Right kidney (tissue), 1 donor: ENCODE measurements at regions not wholly inside any gene's neighbourhood (a gene's known extent, or its start where the extent isn't known, plus 50 kb on each side); places are given as distances from the start of the nearest gene placed in this dataset.

Source experiments
- DNase-seq: peaks from one replicate; pipeline ENCODE4 v3.0.0-alpha.2; 2016

DNA sequence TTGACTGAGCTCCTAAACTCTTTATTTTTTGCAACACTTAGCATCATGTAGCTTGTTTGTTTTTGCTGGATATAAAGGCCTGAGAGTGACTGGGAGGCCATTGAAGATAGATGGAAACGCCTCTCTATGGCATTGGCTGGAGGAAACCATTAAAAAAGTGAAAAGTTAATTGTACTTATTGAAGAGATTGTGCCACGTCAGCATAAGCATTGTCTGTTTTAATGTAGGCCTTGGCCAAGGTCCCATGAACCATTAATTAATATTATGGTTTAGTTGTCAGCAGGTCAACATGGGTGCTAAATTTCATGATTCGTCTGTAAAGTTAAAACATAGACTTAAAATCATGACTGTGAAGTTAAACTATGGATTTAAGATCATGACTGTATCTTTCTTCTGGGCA, 178.6 kb downstream of the GATA3 start:
- DNase-seq: no peak

DNA sequence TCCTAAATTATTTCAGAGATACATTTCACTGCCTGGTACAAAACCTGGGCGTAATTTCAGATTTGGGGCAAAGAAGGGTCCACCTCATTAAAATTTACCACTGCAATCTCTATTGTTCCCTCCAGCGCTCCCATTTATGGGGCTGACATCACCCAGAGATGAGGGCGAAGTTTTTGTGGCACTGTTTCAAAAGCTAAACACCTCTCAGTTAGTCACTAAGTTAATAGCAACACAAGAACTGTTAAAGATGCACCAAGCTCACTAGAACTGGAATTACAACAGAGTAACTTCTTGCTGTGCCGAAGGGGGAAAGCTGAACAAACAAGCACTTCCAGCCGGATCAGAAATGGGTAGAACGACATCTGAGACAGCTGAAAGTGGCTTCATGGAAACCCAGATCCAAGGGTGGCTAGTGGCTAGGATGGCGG, 179.4 kb downstream of the GATA3 start:
- no peak for DNase-seq

DNA sequence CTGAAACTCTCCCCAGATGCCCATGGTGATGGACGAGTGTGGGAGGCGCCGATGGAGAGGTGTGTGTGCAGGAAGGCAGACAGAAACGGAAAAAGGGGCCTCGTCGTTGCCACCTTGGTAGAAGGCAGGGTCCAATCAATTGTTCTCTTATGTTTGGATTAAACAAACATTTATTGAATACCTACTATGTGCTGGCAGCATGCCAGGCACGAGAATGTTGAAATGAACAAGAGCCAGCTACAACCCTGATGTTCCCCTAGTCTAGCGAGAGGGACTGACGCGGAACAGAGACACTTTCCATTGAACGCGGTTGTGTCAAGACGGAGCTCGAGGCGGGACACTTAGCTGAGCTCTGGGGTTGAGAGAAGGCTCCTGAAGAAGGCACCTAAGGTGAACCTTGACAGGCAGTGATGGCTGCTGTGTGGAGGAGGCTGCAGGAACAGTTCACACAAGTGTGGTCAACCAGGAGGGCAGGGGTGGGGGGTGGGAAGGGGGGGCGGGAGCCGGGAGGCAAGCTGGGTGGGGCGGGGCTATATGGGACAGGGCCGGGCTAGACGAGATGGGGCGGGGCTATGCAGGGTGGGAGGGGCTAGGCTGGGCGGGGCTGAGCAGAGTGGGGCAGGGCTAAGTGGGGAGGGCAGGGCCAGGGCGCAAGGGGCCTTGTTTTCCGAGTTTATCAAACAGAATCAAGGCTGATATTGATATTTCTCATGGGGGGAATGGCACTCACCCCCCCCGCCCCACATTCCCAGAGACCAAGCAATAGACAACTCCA, 181.0 kb downstream of the GATA3 start:
- no peak for DNase-seq

DNA sequence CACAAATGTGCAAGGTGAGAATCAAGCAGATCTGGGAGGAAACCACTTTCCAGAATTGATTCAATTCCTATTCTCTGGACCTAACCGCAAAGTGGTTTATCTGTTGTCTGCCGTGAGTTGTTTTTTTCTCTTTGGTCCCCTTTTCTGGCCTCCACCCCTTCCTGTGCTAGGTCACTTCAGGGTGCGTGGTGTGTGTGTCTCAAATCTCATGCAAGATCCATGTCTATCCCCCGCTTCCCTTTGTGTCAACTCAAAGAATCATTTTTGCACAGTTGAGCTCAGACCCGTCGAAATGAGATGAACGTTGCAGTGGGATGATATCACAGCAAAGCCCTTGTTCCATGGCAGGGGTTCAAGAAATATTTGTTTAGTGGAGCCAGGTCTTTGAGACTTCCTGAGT, 184.5 kb downstream of the GATA3 start:
- DNase-seq: no peak

DNA sequence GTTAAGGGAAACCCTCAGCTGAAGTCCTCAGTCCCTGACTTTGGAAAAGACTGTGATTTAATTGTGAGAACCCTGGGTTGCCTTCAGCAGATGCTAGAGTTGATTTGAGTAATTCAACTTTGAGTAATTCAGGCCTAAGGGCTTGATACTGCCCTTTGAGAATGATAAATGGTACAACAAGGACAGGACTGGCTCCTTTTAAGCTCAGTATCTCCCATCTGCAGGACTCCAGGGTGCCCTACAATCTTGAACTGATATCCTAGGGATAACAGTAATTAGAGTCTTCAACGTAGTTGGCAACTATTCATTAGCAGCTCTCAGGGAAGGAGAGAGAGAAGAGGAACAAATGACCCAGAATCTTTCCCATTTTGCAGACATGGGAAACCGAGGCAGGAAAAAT, 186.4 kb downstream of the GATA3 start:
- DNase-seq: no peak

DNA sequence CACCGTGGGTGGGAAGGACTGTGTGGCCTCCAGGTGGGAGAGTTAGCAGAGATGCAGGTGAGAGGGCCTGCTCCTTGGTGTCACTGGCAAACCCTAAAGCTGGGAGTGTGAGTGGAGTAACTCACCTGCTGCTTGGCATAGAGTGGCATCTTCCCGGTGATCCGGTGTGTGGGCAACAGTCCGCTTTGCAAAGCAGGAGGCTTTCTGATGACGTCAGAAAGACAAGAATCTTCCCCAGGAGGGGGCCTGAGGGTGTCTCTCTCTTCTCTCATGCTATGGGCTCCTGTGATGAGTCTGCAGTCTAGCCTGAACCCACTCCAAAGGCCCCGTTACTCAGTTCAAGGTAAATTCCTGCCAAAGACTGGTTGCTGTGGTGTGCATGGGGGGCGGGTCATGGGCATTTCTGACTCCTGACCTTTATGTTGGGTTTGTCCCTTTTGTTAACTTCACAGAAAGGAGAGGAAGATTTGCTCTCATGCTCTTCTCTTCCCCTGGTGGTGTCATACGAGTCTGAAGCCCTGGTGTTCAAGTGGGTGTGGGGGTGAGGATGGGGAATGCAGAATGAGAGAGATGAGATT, 187.9 kb downstream of the GATA3 start:
- no peak for DNase-seq

DNA sequence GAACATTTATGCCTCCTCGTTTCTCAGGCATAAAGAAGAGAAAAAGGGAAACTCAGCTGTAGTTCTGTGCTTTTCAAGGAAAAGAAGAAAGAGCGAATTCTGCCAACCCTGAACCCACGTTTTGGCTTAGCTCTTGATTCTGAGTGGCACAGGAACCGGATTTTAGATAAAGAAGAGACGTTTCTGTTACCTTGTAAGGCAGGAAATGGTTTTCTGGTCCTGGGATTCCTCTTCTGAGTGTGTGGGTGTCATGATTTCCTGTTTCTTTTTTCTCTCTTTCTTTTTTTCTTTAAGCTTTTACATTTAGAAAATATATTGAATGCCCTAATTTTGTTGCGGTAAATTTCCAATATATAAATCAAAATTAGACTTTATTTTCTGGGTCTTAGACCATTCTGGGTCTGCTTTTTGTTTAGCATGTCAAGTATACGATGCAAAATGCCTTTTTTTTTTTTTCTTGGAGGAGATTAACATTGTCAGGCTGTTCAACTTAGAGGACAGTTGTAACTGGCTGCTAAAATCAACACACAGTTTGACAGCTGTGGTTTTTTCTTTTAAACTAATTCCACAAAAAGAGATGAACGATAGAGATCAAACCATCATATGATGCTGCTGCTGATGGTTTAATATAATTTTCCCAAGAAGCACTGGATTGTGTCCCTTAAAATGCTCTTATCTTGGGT, 190.8 kb downstream of the GATA3 start:
- no peak for DNase-seq

DNA sequence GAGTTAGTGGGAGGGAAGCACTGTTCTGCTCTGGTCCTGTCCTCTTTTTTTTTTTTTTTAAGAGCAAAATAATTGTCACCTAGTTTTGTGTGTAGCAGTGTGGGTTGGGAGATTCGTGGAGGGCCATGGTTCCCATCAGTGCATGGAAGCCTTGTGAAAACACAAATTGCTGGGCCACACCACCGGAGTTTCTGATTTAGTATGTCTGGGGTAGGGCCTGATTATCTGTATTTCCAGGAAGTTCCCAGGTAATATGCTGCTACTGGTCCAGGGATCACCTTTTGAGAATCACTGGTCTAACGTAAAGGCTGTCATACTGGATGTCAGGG, 191.3 kb downstream of the GATA3 start:
- DNase-seq: no peak

DNA sequence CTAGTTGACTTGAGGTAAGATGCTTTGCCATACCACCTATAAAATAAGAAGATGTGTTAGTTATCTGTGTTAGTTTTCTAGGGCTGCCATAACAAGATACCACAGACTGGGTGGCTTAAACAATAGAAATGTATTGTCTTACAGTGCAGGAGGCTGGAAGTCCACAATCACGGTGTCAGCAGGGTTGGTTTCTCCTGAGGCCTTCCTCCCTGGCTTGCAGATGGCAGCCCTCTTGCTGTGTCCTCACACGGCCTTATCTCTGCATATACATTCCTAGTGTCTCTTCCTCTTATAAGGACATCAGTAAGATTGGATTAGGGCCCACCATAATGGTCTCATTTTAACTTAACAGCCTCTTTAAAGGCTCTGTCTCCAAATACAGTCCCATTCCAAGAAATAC, 192.1 kb downstream of the GATA3 start:
- no peak for DNase-seq

DNA sequence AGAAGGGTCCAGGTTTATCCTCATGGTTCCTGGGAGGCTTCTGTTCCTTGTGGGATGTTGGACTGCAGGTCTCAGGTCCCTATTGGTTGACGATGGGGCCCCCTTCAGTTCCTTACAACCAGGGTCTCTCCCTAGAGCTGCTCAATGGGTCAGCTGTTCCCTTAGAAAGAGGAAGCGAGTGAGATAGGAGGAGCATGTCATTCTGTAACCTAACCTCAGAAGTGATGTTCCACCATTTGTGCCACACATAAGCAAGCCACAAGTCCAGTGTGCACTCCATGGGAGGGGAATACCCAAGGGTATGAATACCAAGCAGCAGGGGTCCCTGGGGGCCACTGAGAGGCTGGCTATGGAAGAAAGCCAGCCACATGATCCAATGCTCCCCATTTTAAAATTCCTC, 192.7 kb downstream of the GATA3 start:
- DNase-seq: no peak

DNA sequence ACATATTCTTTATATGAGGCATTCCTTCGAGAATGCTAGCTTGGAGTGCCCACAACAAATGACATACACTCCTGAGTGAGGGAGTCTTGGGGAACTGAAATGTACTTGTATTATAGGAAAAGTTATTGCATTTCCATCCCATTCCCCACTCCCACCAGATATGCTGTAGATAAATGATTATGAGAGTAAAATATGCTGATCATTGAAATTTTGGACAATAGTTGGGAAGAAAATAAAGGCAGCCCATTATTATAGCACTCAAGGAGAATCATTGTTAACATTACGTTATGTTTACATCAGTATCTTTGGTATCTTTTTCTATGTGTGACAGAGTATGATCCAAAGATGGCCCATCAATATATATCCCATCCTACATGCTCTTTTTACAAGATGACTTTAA, 194.4 kb downstream of the GATA3 start:
- no peak for DNase-seq

DNA sequence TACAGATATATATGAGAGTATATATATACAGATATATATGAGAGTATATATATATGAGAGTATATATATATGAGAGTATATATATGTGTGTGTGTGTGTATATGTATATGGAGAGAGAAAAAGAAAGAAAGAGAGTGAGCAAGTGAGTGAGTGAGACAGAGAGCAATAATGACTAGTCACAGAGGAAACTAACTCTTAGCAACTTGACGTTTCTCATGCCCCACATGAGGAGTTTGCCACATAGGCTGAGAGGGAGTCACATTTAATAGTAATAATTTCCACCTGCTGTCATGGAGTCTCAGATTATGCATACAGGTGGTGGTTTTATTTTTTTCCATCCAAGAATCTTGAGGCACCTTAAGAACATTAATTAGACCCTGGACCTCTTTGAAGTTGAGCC, 199.9 kb downstream of the GATA3 start:
- no peak for DNase-seq

DNA sequence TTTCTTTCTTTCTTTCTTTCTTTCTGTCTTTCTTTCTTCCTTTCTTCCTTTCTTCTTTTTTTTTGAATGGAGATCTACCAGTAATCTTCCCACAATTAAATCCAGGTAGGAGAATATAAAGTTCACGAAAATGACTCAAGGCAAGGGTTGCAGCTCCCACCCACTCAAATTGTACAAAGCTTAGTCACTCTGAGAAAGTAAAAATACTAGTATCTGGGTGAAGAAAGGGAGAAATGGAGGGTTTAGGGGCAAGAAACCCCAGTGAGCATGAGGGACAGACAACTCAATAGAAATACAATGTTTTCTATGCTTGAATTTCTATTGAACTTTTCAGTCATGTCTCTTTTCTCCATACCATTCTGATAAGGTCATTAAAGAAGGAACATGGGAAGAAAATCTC, 200.8 kb downstream of the GATA3 start:
- DNase-seq: no peak

DNA sequence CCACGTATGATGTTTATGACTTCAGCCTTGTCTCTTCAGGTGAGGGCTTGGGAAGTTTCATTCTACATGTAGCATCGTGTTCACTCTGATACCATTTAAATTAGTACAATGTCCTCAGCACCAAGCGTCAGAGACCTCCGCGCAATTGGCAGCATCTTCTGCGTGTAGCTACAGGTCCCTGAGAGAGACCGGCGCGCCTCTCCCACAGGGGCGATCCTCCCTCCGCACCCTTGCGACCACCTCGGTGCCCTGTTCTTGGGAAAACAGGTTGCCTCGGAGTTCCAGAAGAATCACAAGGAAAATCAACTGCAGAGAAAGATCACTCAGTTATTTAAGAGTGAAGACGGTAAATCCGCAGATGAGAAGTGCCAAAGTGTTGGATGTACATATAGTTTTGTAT, 206.2 kb downstream of the GATA3 start:
- no peak for DNase-seq

DNA sequence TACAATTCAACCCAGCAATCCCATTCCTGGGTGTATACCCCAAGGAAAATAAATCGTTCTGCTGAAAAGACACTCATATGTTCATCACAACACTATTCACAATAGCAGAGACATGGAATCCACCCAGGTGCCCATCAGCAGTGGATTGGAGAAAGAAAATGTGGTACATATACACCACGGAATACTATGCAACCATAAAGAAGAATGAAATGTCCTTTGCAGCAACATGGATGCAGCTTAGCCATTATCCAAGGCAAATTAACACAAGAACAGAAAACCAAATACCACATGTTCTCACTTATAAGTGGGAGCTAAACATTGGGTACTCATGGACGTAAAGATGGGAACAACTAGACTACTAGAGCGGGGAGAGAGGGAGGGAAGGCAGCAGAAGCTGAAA, 207.8 kb downstream of the GATA3 start:
- DNase-seq: no peak

DNA sequence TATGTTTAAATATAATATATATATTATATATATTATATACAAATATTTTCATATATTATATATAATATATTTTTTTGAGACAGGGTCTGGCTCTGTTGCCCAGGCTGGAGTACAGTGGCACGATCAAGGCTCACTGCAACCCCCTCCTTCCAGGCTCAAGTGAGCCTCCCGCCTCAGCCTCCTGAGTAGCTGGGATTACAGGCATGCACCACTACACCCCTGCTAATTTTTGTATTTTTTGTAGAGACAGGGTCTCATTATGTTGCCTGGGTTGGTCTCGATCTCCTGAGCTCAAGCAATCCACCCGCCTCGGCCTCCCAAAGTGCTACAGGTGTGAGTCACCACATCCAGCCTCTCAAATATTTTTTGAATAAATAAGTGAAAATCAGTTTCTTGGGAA, 215.5 kb downstream of the GATA3 start:
- no peak for DNase-seq

DNA sequence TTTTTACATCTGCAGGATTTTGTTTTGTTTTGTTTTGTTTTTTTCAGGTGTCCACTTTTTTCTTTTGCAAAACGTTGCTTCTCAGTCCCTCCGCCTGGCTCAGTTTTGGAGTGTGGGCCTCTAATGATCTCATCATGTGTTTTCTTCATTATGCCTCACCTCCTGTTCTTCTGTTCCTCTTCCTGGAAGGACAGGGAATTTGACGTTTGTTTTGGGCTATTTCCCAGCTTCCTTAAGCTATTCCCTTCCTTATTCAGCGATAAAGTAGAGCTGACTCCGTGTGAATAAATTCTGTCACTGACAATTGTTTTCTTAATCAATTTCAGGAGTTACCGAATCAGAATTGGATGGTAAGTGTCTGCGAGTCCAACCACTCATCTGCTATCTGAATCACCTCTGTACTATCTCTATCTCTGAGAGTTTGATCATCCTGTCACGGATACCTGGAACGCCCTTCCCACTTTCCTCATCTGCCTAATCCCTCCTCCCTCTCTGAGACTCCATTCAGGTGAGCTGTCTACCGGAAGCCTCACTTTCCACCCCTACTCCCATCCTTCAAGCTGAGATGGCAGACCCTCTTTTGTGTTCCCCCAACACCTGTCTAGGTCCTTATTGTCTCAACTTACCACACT, 218.4 kb downstream of the GATA3 start:
- DNase-seq: no peak

DNA sequence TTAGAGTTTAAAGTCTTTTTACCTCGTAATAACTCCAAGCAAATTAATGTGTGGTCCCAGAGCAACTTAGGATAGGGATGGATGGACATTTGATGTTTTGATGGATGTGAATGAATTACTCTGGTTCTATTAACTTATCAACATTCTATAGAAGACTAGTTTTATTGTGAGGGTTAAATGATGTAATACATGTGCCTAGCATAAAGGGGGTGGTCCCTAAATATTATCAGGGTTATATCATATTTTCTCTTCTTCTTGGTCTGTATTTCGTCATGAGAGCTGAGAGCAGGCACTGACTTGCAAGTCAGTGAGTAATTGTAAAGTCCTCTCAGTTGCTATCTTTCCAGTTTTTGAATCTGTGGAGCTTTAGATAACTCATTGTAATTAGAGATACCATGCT, 219.3 kb downstream of the GATA3 start:
- no peak for DNase-seq

DNA sequence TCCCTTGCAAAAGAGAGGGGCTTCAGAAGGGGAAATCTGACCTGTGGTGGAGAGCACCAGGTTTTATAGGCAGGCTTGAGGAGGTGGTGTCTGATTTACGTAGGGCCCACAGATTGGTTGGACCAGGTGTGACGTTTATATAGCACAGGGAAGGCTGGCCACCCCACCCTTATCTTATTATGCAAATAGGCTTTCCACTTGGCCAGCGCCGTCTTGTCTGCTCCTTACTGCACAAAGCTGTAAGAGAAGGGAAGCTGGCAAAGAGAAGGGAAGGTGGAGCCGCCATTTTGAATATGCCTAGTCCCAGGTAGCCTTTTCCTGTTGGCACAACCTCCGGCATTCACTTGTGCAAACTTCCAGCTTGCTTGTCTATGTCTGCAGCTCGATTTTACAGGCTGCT, 221.4 kb downstream of the GATA3 start:
- DNase-seq: no peak

DNA sequence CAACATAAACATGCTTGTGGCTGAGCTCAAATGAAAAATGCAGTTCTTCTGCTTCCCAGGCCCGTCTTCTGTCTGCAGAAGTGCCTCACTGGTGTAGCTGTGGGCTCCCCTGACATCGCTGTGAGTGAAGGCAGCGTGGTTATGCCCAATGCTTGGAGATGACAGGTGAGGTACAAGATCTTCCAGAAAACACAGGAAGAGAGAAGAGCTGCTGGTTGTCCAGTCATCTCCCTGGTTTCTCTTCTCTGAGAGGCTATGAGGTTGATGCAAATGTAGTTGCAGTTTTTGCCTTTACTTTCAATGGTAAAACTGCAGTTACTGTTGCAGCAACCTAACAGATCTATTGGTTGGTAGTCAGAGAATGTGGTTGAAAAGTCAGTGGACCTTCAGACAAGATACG, 223.6 kb downstream of the GATA3 start:
- no peak for DNase-seq

DNA sequence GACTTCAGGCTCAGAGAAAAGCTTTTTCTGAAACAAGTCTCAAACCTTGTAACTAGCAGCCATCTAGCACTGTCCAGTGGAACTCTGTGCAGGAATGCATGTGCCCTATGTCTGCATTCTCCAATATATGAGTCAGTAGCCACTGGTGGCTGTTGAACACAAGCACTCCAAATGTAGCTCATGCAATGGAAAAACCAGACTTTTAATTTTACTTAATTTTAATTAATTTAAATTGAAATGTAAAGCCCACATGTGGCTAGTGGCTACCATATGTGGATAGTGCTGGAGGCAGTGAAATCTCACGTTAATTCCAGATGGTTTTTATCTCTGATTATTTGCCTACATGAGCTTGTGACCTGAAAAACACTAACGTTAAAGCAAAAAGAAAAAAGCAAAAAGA, 225.1 kb downstream of the GATA3 start:
- no peak for DNase-seq

DNA sequence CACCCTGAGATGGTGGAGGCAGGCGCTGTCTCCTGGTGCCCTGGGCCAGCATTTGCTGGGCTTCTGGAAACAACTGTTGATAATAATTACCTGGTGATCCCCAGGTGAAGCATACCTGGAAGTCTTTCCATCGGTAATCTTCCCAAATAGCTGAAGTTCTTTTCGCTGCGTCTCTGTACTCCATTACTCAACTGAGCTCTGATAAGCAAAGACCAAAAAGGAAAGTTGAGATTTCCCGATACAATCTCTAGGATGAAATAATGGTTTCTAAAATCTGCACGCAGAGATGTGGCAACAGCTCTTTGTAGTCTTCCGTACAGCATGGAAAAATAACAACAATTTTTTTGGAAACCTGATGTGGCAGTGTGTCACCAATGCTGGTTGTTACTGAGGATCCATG, 226.5 kb downstream of the GATA3 start:
- DNase-seq: no peak

DNA sequence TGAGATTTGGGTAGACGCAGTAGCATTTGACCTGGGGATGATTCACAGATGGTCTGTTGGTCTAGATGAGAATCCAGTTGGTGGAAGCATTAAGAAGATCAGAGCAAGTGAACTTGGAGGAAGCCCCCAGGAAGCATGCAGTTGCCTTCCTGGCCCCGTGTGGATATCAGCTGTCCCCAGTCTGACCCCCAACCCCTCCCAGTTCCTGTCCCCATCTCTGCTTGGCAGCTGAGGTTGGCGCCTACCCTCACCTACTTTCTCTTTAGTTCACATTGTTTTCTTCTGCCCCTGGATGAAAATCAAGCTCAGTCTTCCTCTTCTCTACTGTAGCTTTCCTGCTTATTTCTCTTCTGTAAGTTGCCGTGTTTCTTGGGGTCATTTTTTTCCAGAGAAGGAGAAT, 227.9 kb downstream of the GATA3 start:
- no peak for DNase-seq
